CD4-positive, alpha-beta T cell treated with Interleukin-6 for 4 hours (primary cell): ENCODE measurements at regions not wholly inside any gene's neighbourhood (a gene's known extent, or its start where the extent isn't known, plus 50 kb on each side); places are given as distances from the start of the nearest gene placed in this dataset.
A peak's percentile ranks its signal among the peaks of the same experiment; 100 is the strongest.
"Not testable (repeated sequence)": the region's sequence is repeated elsewhere in the genome, so short reads cannot be mapped to it uniquely, and the experiment has no call there.

Experiments used
- DNase-seq: peaks from one replicate; pipeline ENCODE4 v3.0.0-alpha.2; 2020; ENCODE audit warnings: mixed read lengths

GRCh38 chr9:100714372-100715099, 136.7 kb downstream of the CAVIN4 start:
- DNase-seq = peak; percentile 22

GRCh38 chr9:100715100-100715380, 137.2 kb downstream of the CAVIN4 start:
- no peak for DNase-seq

- no peak for DNase-seq
These were observed 140.8 kb downstream of the CAVIN4 start for GRCh38 chr9:100718717-100719116.

- no peak for DNase-seq
These were observed 143.0 kb downstream of the CAVIN4 start for GRCh38 chr9:100720922-100721321.

- DNase-seq = no peak
These were observed 147.0 kb downstream of the CAVIN4 start for GRCh38 chr9:100724886-100725285.

- no peak for DNase-seq
These were observed 147.5 kb downstream of the CAVIN4 start for GRCh38 chr9:100725371-100725770.

- no peak for DNase-seq
These were observed 151.5 kb downstream of the CAVIN4 start for GRCh38 chr9:100729336-100729895.

GRCh38 chr9:100730086-100730485, 152.2 kb downstream of the CAVIN4 start:
- DNase-seq = no peak

GRCh38 chr9:100731038-100731556, 153.2 kb downstream of the CAVIN4 start:
- no peak for DNase-seq

GRCh38 chr9:100731557-100731956, 153.7 kb downstream of the CAVIN4 start:
- DNase-seq = no peak

- DNase-seq = no peak
These were observed 161.3 kb downstream of the CAVIN4 start for GRCh38 chr9:100739208-100739607.

GRCh38 chr9:100739666-100740065, 161.8 kb downstream of the CAVIN4 start:
- no peak for DNase-seq

- not testable (repeated sequence) for DNase-seq
These were observed 171.1 kb downstream of the CAVIN4 start for GRCh38 chr9:100748930-100749329.

- no peak for DNase-seq
These were observed 178.3 kb downstream of the CAVIN4 start for GRCh38 chr9:100756217-100756616.

GRCh38 chr9:100759215-100759614, 181.3 kb downstream of the CAVIN4 start:
- DNase-seq = no peak

- no peak for DNase-seq
These were observed 183.5 kb downstream of the CAVIN4 start for GRCh38 chr9:100761276-100761802.

- DNase-seq = no peak
These were observed 196.4 kb downstream of the CAVIN4 start for GRCh38 chr9:100774326-100774725.

- DNase-seq = no peak
These were observed 197.1 kb downstream of the CAVIN4 start for GRCh38 chr9:100774962-100775361.

- DNase-seq = no peak
These were observed 198.0 kb downstream of the CAVIN4 start for GRCh38 chr9:100775912-100776311.

GRCh38 chr9:100784755-100785154, 206.9 kb downstream of the CAVIN4 start:
- DNase-seq = no peak

- DNase-seq = no peak
These were observed 208.1 kb downstream of the CAVIN4 start for GRCh38 chr9:100785946-100786345.

GRCh38 chr9:100794738-100795269, 216.9 kb downstream of the CAVIN4 start:
- no peak for DNase-seq

GRCh38 chr9:100803956-100804355, 224.6 kb upstream of the PLPPR1 start:
- no peak for DNase-seq

- DNase-seq = no peak
These were observed 216.9 kb upstream of the PLPPR1 start for GRCh38 chr9:100811643-100812042.
